ENCODE measurements at regions not wholly inside any gene's neighbourhood (a gene's known extent, or its start where the extent isn't known, plus 50 kb on each side); places are given as distances from the start of the nearest gene placed in this dataset.

DNA sequence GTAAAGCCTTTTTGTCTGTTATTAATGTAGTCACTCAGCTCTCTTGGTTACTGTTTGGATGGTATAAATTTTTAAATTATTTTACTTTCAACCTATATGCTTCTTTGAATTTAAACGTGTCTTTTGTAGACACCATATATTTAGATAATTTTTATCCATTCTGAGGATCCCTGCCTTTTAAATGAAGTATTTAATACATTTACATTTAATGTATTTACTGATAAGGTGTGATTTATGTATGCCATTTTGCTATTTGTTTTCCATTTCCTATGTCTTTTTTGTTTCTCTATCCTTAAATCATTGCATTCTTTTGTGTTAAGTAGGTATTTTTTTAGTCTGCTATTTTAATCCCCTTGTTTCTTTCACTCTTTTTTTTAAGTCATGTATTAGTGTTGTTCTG, 238.0 kb downstream of the RAB28 start:
- Mint-ChIP-seq H3K27ac (ENCODE audit: unreplicated experiment) (no peak overlapping the region), H3K27me3 (ENCODE audit: low read depth) (no peaks in the 10 kb centered on the region)
- TF ChIP-seq, protein P1, sequence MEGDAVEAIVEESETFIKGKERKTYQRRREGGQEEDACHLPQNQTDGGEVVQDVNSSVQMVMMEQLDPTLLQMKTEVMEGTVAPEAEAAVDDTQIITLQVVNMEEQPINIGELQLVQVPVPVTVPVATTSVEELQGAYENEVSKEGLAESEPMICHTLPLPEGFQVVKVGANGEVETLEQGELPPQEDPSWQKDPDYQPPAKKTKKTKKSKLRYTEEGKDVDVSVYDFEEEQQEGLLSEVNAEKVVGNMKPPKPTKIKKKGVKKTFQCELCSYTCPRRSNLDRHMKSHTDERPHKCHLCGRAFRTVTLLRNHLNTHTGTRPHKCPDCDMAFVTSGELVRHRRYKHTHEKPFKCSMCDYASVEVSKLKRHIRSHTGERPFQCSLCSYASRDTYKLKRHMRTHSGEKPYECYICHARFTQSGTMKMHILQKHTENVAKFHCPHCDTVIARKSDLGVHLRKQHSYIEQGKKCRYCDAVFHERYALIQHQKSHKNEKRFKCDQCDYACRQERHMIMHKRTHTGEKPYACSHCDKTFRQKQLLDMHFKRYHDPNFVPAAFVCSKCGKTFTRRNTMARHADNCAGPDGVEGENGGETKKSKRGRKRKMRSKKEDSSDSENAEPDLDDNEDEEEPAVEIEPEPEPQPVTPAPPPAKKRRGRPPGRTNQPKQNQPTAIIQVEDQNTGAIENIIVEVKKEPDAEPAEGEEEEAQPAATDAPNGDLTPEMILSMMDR (IDR thresholded peaks at IDR 0.05): no peak

DNA sequence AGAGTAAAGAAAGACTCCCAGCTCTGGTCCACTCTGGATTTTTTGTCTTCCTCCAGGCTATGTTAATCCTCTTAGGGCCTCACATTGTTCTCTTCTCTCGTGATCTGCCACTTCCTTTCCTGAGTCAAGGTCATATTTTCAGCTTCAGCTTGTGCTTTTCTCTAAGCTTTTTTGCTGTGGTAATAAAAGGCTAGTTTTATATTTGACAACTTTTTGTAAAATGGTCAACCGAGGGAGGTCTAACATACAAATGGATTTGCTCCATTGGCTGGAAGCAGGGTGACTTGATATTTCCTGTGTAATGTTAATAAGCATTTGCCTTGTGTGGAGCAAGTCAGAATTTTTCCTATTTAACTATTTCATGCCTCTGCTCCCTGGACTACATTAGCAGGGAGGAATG, 239.7 kb downstream of the RAB28 start:
- Mint-ChIP-seq H3K4me1 (ENCODE audit: low read depth) (peaks cover 8% of the 10 kb centered on the region), H3K36me3 (ENCODE audit: low read depth) (peaks cover 8% of the 10 kb centered on the region), H3K4me3 (ENCODE audit: unreplicated experiment) (no peak overlapping the region), H3K9me3 (ENCODE audit: low read depth) (peaks cover 23% of the 10 kb centered on the region), H3K27ac (ENCODE audit: unreplicated experiment) (no peak overlapping the region), H3K27me3 (ENCODE audit: low read depth) (no peaks in the 10 kb centered on the region)
- DNase-seq (ENCODE audit: low spot score): no peak
- TF ChIP-seq, protein P1 (IDR thresholded peaks at IDR 0.05): no peak

More for the DNA sequence above, 238.0 kb downstream of the RAB28 start:
- peaks cover 23% of the 10 kb centered on the region for H3K9me3 Mint-ChIP-seq (ENCODE audit: low read depth)
- no peak for DNase-seq (ENCODE audit: low spot score)
- H3K4me3 Mint-ChIP-seq (ENCODE audit: unreplicated experiment): no peak overlapping the region
- peaks cover 8% of the 10 kb centered on the region for H3K4me1 Mint-ChIP-seq (ENCODE audit: low read depth)
- peaks cover 8% of the 10 kb centered on the region for H3K36me3 Mint-ChIP-seq (ENCODE audit: low read depth)

DNA sequence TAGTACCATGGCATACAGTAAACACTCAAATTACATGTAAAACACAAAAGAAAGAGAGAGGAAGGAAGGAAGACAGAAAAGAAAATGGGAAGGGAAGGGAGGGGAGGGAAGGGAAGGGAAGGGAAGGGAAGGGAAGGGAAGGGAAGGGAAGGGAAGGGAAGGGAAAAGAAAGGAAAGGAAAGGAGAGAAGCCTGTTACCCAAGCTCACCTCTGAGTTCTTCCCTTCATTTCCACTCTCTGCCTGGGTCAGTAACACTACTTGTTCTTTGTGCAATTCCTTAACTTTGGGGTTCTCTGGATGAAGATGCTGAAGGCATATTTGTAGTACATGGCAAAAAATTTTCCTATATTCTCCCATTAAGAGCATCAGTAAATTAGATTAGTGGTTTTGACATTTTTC, 241.0 kb downstream of the RAB28 start:
- Mint-ChIP-seq H3K36me3 (ENCODE audit: low read depth) (peaks cover 8% of the 10 kb centered on the region), H3K4me3 (ENCODE audit: unreplicated experiment) (no peak overlapping the region), H3K27me3 (ENCODE audit: low read depth) (no peaks in the 10 kb centered on the region), H3K4me1 (ENCODE audit: low read depth) (peaks cover 5% of the 10 kb centered on the region), H3K9me3 (ENCODE audit: low read depth) (peaks cover 18% of the 10 kb centered on the region), H3K27ac (ENCODE audit: unreplicated experiment) (no peak overlapping the region)
- no peak for DNase-seq (ENCODE audit: low spot score)
- TF ChIP-seq, protein P1 (IDR thresholded peaks at IDR 0.05): no peak

DNA sequence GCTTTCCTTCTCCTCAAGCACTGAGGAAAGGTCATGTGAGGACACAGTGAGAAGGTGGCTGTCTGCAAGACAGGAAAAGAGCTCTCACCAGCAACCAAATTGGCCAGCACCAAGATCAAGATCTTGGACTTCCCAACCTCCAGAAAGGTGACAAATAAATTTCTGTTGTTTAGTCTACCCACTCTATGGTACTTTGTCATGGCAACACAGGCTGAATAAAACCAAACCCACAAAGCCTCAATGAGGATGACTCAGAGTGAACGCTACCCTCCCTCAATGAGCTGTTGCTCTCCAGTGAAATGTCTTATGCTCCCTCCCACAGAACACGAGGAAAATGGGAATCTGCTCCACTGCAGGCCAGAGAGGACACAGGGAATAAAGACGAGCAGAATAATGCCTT, 244.1 kb downstream of the RAB28 start:
- peaks cover 10% of the 10 kb centered on the region for H3K9me3 Mint-ChIP-seq (ENCODE audit: low read depth)
- H3K36me3 Mint-ChIP-seq (ENCODE audit: low read depth): no peaks in the 10 kb centered on the region
- H3K4me1 Mint-ChIP-seq (ENCODE audit: low read depth): peaks cover 5% of the 10 kb centered on the region
- H3K27me3 Mint-ChIP-seq (ENCODE audit: low read depth): no peaks in the 10 kb centered on the region
- TF ChIP-seq, protein P1 (IDR thresholded peaks at IDR 0.05): no peak
- no peak for DNase-seq (ENCODE audit: low spot score)
- H3K27ac Mint-ChIP-seq (ENCODE audit: unreplicated experiment): no peak overlapping the region
- no peak overlapping the region for H3K4me3 Mint-ChIP-seq (ENCODE audit: unreplicated experiment)

DNA sequence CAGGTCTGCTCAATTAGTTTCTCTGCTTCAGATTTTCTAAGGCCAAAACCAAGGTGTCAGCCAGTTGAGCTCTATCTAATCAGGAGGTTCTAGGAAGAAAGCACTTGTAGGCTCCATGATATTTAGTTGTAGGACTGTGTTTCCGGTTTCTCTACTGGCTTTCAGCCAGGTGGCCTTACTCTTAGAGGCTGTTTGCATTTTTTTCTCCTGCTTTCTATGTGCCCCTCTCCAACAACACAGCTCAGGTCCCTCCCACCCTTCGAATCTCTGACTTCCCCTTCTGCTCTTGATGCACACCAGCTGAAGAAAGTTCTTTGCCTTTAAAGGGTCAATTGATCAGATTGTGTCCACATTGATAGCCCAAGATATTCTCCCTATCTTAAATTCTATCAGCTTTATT, 245.2 kb downstream of the RAB28 start:
- TF ChIP-seq, protein P1 (IDR thresholded peaks at IDR 0.05): no peak
- peaks cover 10% of the 10 kb centered on the region for H3K9me3 Mint-ChIP-seq (ENCODE audit: low read depth)
- no peaks in the 10 kb centered on the region for H3K27me3 Mint-ChIP-seq (ENCODE audit: low read depth)
- DNase-seq (ENCODE audit: low spot score): no peak
- H3K4me1 Mint-ChIP-seq (ENCODE audit: low read depth): no peaks in the 10 kb centered on the region
- no peak overlapping the region for H3K4me3 Mint-ChIP-seq (ENCODE audit: unreplicated experiment)
- H3K36me3 Mint-ChIP-seq (ENCODE audit: low read depth): no peaks in the 10 kb centered on the region
- H3K27ac Mint-ChIP-seq (ENCODE audit: unreplicated experiment): no peak overlapping the region

Data from chondrocyte (in vitro differentiated cells).